ENCODE measurements at regions not wholly inside any gene's neighbourhood (a gene's known extent, or its start where the extent isn't known, plus 50 kb on each side); places are given as distances from the start of the nearest gene placed in this dataset.

GRCh38 chr2:81334046-81334445 lies 1029.5 kb upstream of the LRRTM1 start:
- WGBS, 4 donors = 62 to 73% (median 69%) methylated on average over 2 of the region's 2 CpGs
- DNase-seq (no peak), ATAC-seq (no peak)
- Histone ChIP-seq H3K27me3 (no peaks in the 10 kb centered on the region), H3K4me3 (no peak overlapping the region), H3K9me3 (peaks cover 0 to 5% (median 0%) of the 10 kb centered on the region in 12 donors), H3K36me3 (no peaks in the 10 kb centered on the region), H3K4me1 (no peaks in the 10 kb centered on the region), H3K27ac (no peak overlapping the region)
- TF ChIP-seq CTCF (IDR thresholded peaks at IDR 0.05) = no peak
- TF ChIP-seq POLR2A (IDR thresholded peaks at IDR 0.05) = no peak
- intact Hi-C loops (cut with DNase I) = no loop called here

GRCh38 chr2:81328968-81329367 lies 1024.4 kb upstream of the LRRTM1 start:
- Histone ChIP-seq H3K9me3 (peaks cover 0 to 10% (median 3%) of the 10 kb centered on the region in 12 donors), H3K4me3 (no peak overlapping the region), H3K27ac (no peak overlapping the region), H3K36me3 (no peaks in the 10 kb centered on the region), H3K4me1 (no peaks in the 10 kb centered on the region), H3K27me3 (no peaks in the 10 kb centered on the region)
- WGBS, 4 donors = 80 to 91% (median 85%) methylated on average over 2 of the region's 2 CpGs
- DNase-seq = no peak
- intact Hi-C loops (cut with DNase I) = no loop called here
- TF ChIP-seq POLR2A (IDR thresholded peaks at IDR 0.05) (no peak), CTCF (IDR thresholded peaks at IDR 0.05) (no peak)
- no peak for ATAC-seq

GRCh38 chr2:81327911-81328310 lies 1023.4 kb upstream of the LRRTM1 start:
- no peaks in the 10 kb centered on the region for H3K27me3 ChIP-seq
- H3K4me1 ChIP-seq = no peaks in the 10 kb centered on the region
- no peak overlapping the region for H3K27ac ChIP-seq
- DNase-seq (no peak), ATAC-seq (no peak)
- H3K9me3 ChIP-seq = peaks cover 0 to 21% (median 8%) of the 10 kb centered on the region in 12 donors
- TF ChIP-seq POLR2A (IDR thresholded peaks at IDR 0.05) (no peak), CTCF (IDR thresholded peaks at IDR 0.05) (no peak)
- no peak overlapping the region for H3K4me3 ChIP-seq
- no peaks in the 10 kb centered on the region for H3K36me3 ChIP-seq
- intact Hi-C loops (cut with DNase I) = no loop called here

- WGBS, 4 donors = 44 to 56% (median 53%) methylated on average over 3 of the region's 3 CpGs
- H3K27ac ChIP-seq = no peak overlapping the region
- no peak for ATAC-seq
- intact Hi-C loops (cut with DNase I) = no loop called here
- no peaks in the 10 kb centered on the region for H3K36me3 ChIP-seq
- TF ChIP-seq CTCF (IDR thresholded peaks at IDR 0.05) = no peak
- no peak for TF ChIP-seq POLR2A (IDR thresholded peaks at IDR 0.05)
- DNase-seq = no peak
- no peaks in the 10 kb centered on the region for H3K4me1 ChIP-seq
- H3K4me3 ChIP-seq = no peak overlapping the region
- peaks cover 0 to 33% (median 12%) of the 10 kb centered on the region in 12 donors for H3K9me3 ChIP-seq
- no peaks in the 10 kb centered on the region for H3K27me3 ChIP-seq
Observed at GRCh38 chr2:81324046-81324445, 1019.5 kb upstream of the LRRTM1 start.

Measured in heart left ventricle (tissue), 16 donors.